GM12878 (cell line): ENCODE measurements at regions not wholly inside any gene's neighbourhood (a gene's known extent, or its start where the extent isn't known, plus 50 kb on each side); places are given as distances from the start of the nearest gene placed in this dataset.

Experiments used
- ATAC-seq: fragments of 200-7000 bp; cut with Tn5 transposase; 3 replicates; pipeline ENCODE4 v1.9.1; 2020; ENCODE audit warnings: mild to moderate bottlenecking, moderate library complexity
- BruUV-seq: library from RNA; stranded (reverse); fragments of 400-500 nt; replicated peaks from 2 replicates; lab custom pipeline; 2021; lab: Mats Ljungman, UMichigan
- CTCF ChIA-PET: fragments of 300-600 bp; sonication (Branson Sonifier 250); formaldehyde crosslinking; extraction: SDS; loops from one replicate; lab custom pipeline; 2021; ENCODE audit warnings: inconsistent platforms; lab: Yijun Ruan, JAX
- POLR2A ChIA-PET: fragments of 350-600 bp; formaldehyde crosslinking; extraction: SDS; loops from one replicate; lab custom pipeline; 2021; ENCODE audit warnings: inconsistent platforms; lab: Charles Lee
- RAD21 ChIA-PET: fragments of 300-600 bp; sonication (Branson Sonifier 250); formaldehyde crosslinking; loops from one replicate; lab custom pipeline; 2023; ENCODE audit warnings: antibody characterized with exemption; ENCODE audit not compliant: unreplicated experiment; lab: Charles Lee
- SMC1A ChIA-PET: fragments of 300-600 bp; sonication (Branson Sonifier 250); formaldehyde crosslinking; loops from one replicate; lab custom pipeline; 2023; ENCODE audit not compliant: unreplicated experiment, uncharacterized antibody; lab: Charles Lee
- DNase-seq: peaks from one replicate; pipeline ENCODE4 v3.0.0-alpha.2; 2011; ENCODE audit warnings: low read depth, low spot score
- FAIRE-seq: peaks from 3 replicates; lab custom pipeline; 2011; peaks lifted over from hg19 to GRCh38; lab: Jason Lieb, UNC
- H2AFZ ChIP-seq: 2 replicates; pipeline ENCODE4 v1.6.0; 2011; ENCODE audit warnings: low read depth, low read length, control low read depth; ENCODE audit not compliant: control insufficient read depth
- H3K27ac ChIP-seq: 2 replicates; pipeline ENCODE4 v1.5.1; 2011; ENCODE audit warnings: control low read depth; ENCODE audit not compliant: control insufficient read depth, insufficient read depth
- H3K27me3 ChIP-seq, 2 experiments: replicated peaks in 1 of 2; 2 replicates each; pipeline versions ENCODE4 v1.6.0 to v1.6.1; 2011; ENCODE audit warnings: low read length in 1 of 2; ENCODE audit not compliant: control insufficient read depth in 2 of 2, insufficient read depth in 2 of 2
- H3K36me3 ChIP-seq, 2 experiments: 2 replicates each; pipeline ENCODE4 v1.5.1; 2011; ENCODE audit warnings: low read length in 1 of 2; ENCODE audit not compliant: control insufficient read depth in 2 of 2, insufficient read depth in 2 of 2
- H3K4me1 ChIP-seq: 2 replicates; pipeline ENCODE4 v1.6.1; 2011; ENCODE audit warnings: mild to moderate bottlenecking, low read length, moderate library complexity, mixed read lengths; ENCODE audit not compliant: control insufficient read depth, insufficient read depth
- H3K4me2 ChIP-seq: 2 replicates; pipeline ENCODE4 v1.6.0; 2011; ENCODE audit warnings: control low read depth; ENCODE audit not compliant: control insufficient read depth, insufficient read depth
- H3K4me3 ChIP-seq: fragments of 200-600 bp; sonication (generic); 2 replicates; pipeline ENCODE4 v1.5.1; 2016
- H3K79me2 ChIP-seq: 2 replicates; pipeline ENCODE4 v1.6.0; 2011; ENCODE audit warnings: low read length; ENCODE audit not compliant: control insufficient read depth, insufficient read depth
- H3K9ac ChIP-seq: 2 replicates; pipeline ENCODE4 v1.8.0; 2011; ENCODE audit warnings: low read length, control low read depth, mixed read lengths; ENCODE audit not compliant: control insufficient read depth, insufficient read depth
- H3K9me3 ChIP-seq: replicated peaks from 3 replicates; pipeline ENCODE4 v1.5.1; 2011; ENCODE audit warnings: mild to moderate bottlenecking, low read length; ENCODE audit not compliant: control insufficient read depth, insufficient read depth
- H4K20me1 ChIP-seq: 2 replicates; pipeline ENCODE4 v1.6.0; 2011; ENCODE audit not compliant: control insufficient read depth, insufficient read depth
- CBX3 ChIP-seq: fragments of 200-600 bp; sonication (generic); IDR thresholded peaks from 2 replicates; pipeline ENCODE4 v1.6.1; 2016; ENCODE audit warnings: low read depth, borderline replicate concordance
- MTA2 ChIP-seq: fragments of 450-650 bp; IDR thresholded peaks from 2 replicates; pipeline ENCODE4 v1.6.1; 2016; ENCODE audit warnings: low read depth, mild to moderate bottlenecking, moderate library complexity
- RB1 ChIP-seq: fragments of 450-650 bp; formaldehyde crosslinking; IDR thresholded peaks from 2 replicates; pipeline ENCODE4 v1.6.1; 2017; ENCODE audit warnings: mild to moderate bottlenecking, borderline replicate concordance
- RBBP5 ChIP-seq: fragments of 200-600 bp; sonication (generic); conservative IDR thresholded peaks from 2 replicates; pipeline ENCODE4 v1.6.1; 2016
- SPI1 ChIP-seq: IDR thresholded peaks from 2 replicates; pipeline ENCODE4 v1.6.1; 2011; ENCODE audit warnings: low read depth, mild to moderate bottlenecking, low read length, moderate library complexity, borderline replicate concordance; ENCODE audit not compliant: insufficient read depth
- ZNF217 ChIP-seq: fragments of 450-650 bp; IDR thresholded peaks from 2 replicates; pipeline ENCODE4 v1.6.1; 2017; ENCODE audit warnings: antibody characterized with exemption, mild to moderate bottlenecking
- ZNF384 ChIP-seq: IDR thresholded peaks from 2 replicates; pipeline ENCODE4 v1.6.1; 2012; ENCODE audit warnings: low read depth, mild to moderate bottlenecking, low read length, improper control_type of control experiment, borderline replicate concordance
- WGBS: methylation state at CpG from one replicate; pipeline ENCODE4 v1.1.6; 2016; ENCODE audit warnings: low lambda C conversion rate; ENCODE audit not compliant: insufficient replicate concordance, insufficient coverage; ENCODE audit errors: missing lambda C conversion rate; 5-methylcytosine and 5-hydroxymethylcytosine counted together
- in situ Hi-C: fragments of 300-500 bp; cut with MboI; formaldehyde crosslinking; loops from 9 replicates; pipeline ENCODE4 v1.14.3; 2018; ENCODE audit warnings: mixed read lengths
- intact Hi-C: fragments of 100-400 bp; cut with micrococcal nuclease; formaldehyde crosslinking; loops from one replicate; pipeline ENCODE4 v1.14.2; 2022; ENCODE audit not compliant: unreplicated experiment
- TF ChIP-seq, protein P1 (sequence below): IDR thresholded peaks from 2 replicates; pipeline ENCODE4 v1.6.1; 2011; ENCODE audit warnings: borderline replicate concordance, low read depth, mild to moderate bottlenecking, moderate library complexity, low read length; ENCODE audit not compliant: insufficient read depth, poor library complexity, severe bottlenecking

GRCh38 chr5:163345216-163345615, 92.2 kb upstream of the CCNG1 start:
- no peak overlapping the region for H3K9ac ChIP-seq
- FAIRE-seq = no peak
- POLR2A ChIA-PET = no interaction called here
- H4K20me1 ChIP-seq = no peaks in the 10 kb centered on the region
- no TSS peak for BruUV-seq
- RAD21 ChIA-PET = interaction anchor here (0.6 to 1.3 kb wide), 3 partner anchors 63 to 1379 kb away, joined by 3 to 4 read pairs (median 3); no protein-coding TSS in a partner anchor
- CTCF ChIA-PET = interaction anchor here (4.8 to 5.1 kb wide), 2 partner anchors 63 to 1137 kb away, joined by 36 to 62 read pairs; no protein-coding TSS in a partner anchor
- TF ChIP-seq RB1 = no peak
- no peak for TF ChIP-seq ZNF217
- TF ChIP-seq, protein P1, sequence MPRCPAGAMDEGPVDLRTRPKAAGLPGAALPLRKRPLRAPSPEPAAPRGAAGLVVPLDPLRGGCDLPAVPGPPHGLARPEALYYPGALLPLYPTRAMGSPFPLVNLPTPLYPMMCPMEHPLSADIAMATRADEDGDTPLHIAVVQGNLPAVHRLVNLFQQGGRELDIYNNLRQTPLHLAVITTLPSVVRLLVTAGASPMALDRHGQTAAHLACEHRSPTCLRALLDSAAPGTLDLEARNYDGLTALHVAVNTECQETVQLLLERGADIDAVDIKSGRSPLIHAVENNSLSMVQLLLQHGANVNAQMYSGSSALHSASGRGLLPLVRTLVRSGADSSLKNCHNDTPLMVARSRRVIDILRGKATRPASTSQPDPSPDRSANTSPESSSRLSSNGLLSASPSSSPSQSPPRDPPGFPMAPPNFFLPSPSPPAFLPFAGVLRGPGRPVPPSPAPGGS = no peak
- TF ChIP-seq SPI1 = no peak
- TF ChIP-seq ZNF384 = no peak
- TF ChIP-seq CBX3 = no peak
- TF ChIP-seq MTA2 = no peak
- TF ChIP-seq RBBP5 = no peak
- 11% methylated on average over 3 of the region's 3 CpGs for WGBS
- no peak for ATAC-seq
- no peaks in the 10 kb centered on the region for H3K4me1 ChIP-seq
- H3K27me3 ChIP-seq = no peaks in the 10 kb centered on the region
- DNase-seq = no peak
- SMC1A ChIA-PET = interaction anchor here (0.6 to 1.5 kb wide), 3 partner anchors 63 to 1135 kb away, joined by 3 read pairs; no protein-coding TSS in a partner anchor
- no peak overlapping the region for H3K4me2 ChIP-seq
- no peak overlapping the region for H3K27ac ChIP-seq
- no peak overlapping the region for H2AFZ ChIP-seq
- in situ Hi-C loops = loop anchor here (10.0 kb wide), 2 partner anchors 1140 to 1800 kb away; partner anchors contain the start of gene GABRB2
- H3K36me3 ChIP-seq = no peaks in the 10 kb centered on the region
- H3K79me2 ChIP-seq = no peaks in the 10 kb centered on the region
- H3K9me3 ChIP-seq = no peaks in the 10 kb centered on the region
- intact Hi-C loops = loop anchor here (5.0 to 10.0 kb wide), 7 partner anchors 78 to 1493 kb away; no protein-coding TSS in a partner anchor
- no peak overlapping the region for H3K4me3 ChIP-seq
